Calu3 (cell line): ENCODE measurements at regions not wholly inside any gene's neighbourhood (a gene's known extent, or its start where the extent isn't known, plus 50 kb on each side); places are given as distances from the start of the nearest gene placed in this dataset.

Source experiments
- BruUV-seq: library from RNA; stranded (reverse); fragments of 400-500 nt; replicated peaks from 2 replicates; lab custom pipeline; 2021; lab: Mats Ljungman, UMichigan
- CTCF ChIA-PET: fragments of 300-600 bp; sonication (Branson Sonifier 250); formaldehyde crosslinking; loops from one replicate; lab custom pipeline; 2022; ENCODE audit warnings: antibody characterized with exemption; lab: Charles Lee
- DNase-seq: peaks from one replicate; pipeline ENCODE4 v3.0.0; 2022
- H3K27ac Mint-ChIP-seq: one replicate; pipeline ENCODE4 v1.8.0; 2022; ENCODE audit warnings: mixed read lengths; ENCODE audit not compliant: unreplicated experiment
- H3K27me3 Mint-ChIP-seq: one replicate; pipeline ENCODE4 v1.8.0; 2022; ENCODE audit warnings: mixed read lengths; ENCODE audit not compliant: unreplicated experiment
- H3K36me3 Mint-ChIP-seq: one replicate; pipeline ENCODE4 v1.8.0; 2022; ENCODE audit warnings: mild to moderate bottlenecking, moderate library complexity, mixed read lengths; ENCODE audit not compliant: insufficient read depth, unreplicated experiment
- H3K4me1 Mint-ChIP-seq: one replicate; pipeline ENCODE4 v1.8.0; 2022; ENCODE audit warnings: mild to moderate bottlenecking, low read depth, mixed read lengths; ENCODE audit not compliant: unreplicated experiment
- H3K4me3 Mint-ChIP-seq: one replicate; pipeline ENCODE4 v1.8.0; 2022; ENCODE audit warnings: mild to moderate bottlenecking, low read depth, moderate library complexity, mixed read lengths; ENCODE audit not compliant: unreplicated experiment
- H3K9me3 Mint-ChIP-seq: one replicate; pipeline ENCODE4 v1.8.0; 2022; ENCODE audit warnings: low read depth, mixed read lengths; ENCODE audit not compliant: unreplicated experiment
- intact Hi-C: fragments of 100-400 bp; cut with micrococcal nuclease; formaldehyde crosslinking; loops from one replicate; pipeline ENCODE4 v1.10.0; 2022; ENCODE audit not compliant: unreplicated experiment
- TF ChIP-seq, protein P1 (sequence below): fragments of 200-600 bp; IDR thresholded peaks from one replicate; pipeline ENCODE4 v1.8.0; 2022; ENCODE audit warnings: antibody characterized with exemption; ENCODE audit not compliant: unreplicated experiment

DNA sequence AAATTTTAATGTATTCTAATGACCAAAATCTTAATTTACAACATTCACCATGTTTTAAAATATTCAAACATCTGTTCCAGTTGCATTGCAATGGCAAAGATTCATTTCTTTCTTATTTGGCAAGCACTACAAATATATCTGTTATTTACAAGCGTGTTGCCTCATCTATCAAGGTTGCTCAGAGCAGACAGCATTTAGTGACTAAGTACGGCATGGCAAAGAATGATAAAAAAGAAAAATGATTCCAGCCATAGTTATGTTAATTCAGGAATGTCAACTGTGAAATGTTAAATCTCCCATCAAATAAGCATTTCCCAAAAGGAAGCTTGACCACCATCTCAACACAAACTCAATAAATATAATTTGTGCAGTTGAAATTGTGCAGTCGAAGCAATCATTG, 312.1 kb downstream of the SEC23A start:
- TF ChIP-seq, protein P1, sequence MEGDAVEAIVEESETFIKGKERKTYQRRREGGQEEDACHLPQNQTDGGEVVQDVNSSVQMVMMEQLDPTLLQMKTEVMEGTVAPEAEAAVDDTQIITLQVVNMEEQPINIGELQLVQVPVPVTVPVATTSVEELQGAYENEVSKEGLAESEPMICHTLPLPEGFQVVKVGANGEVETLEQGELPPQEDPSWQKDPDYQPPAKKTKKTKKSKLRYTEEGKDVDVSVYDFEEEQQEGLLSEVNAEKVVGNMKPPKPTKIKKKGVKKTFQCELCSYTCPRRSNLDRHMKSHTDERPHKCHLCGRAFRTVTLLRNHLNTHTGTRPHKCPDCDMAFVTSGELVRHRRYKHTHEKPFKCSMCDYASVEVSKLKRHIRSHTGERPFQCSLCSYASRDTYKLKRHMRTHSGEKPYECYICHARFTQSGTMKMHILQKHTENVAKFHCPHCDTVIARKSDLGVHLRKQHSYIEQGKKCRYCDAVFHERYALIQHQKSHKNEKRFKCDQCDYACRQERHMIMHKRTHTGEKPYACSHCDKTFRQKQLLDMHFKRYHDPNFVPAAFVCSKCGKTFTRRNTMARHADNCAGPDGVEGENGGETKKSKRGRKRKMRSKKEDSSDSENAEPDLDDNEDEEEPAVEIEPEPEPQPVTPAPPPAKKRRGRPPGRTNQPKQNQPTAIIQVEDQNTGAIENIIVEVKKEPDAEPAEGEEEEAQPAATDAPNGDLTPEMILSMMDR = no peak
- H3K4me3 Mint-ChIP-seq = no peak overlapping the region
- intact Hi-C loops = no loop called here
- H3K9me3 Mint-ChIP-seq = no peaks in the 10 kb centered on the region
- no TSS peak for BruUV-seq
- H3K27me3 Mint-ChIP-seq = no peaks in the 10 kb centered on the region
- DNase-seq = no peak
- H3K4me1 Mint-ChIP-seq = no peaks in the 10 kb centered on the region
- no peak overlapping the region for H3K27ac Mint-ChIP-seq
- no peaks in the 10 kb centered on the region for H3K36me3 Mint-ChIP-seq
- CTCF ChIA-PET = no interaction called here

DNA sequence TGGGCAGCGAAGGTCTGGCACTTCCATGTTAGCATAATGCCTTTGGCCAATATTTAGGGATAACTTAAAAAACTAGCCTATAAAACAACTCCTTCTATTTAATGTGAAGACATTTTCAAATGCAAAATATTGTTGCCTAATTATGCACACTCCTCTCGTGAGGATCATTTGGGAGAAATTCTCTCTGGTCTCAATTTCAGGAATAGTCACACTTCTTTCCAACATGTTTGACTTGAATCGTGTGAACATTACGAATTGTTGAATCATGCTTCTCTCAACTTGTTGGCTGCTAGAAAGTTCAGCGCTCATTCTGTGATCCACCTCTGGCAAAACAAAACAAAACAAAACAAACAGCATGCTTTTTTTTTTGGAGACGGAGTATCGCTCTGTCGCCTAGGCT, 313.2 kb downstream of the SEC23A start:
- intact Hi-C loops = no loop called here
- no peaks in the 10 kb centered on the region for H3K9me3 Mint-ChIP-seq
- H3K36me3 Mint-ChIP-seq = no peaks in the 10 kb centered on the region
- H3K4me1 Mint-ChIP-seq = no peaks in the 10 kb centered on the region
- DNase-seq = no peak
- no TSS peak for BruUV-seq
- no peak overlapping the region for H3K27ac Mint-ChIP-seq
- CTCF ChIA-PET = no interaction called here
- TF ChIP-seq, protein P1 = no peak
- H3K27me3 Mint-ChIP-seq = no peaks in the 10 kb centered on the region
- H3K4me3 Mint-ChIP-seq = no peak overlapping the region

GRCh38 chr14:38788060-38788459, 315.0 kb downstream of the SEC23A start:
- no TSS peak for BruUV-seq
- CTCF ChIA-PET = no interaction called here
- DNase-seq = no peak
- TF ChIP-seq, protein P1 = no peak
- no peak overlapping the region for H3K27ac Mint-ChIP-seq
- no peaks in the 10 kb centered on the region for H3K9me3 Mint-ChIP-seq
- H3K27me3 Mint-ChIP-seq = no peaks in the 10 kb centered on the region
- no peak overlapping the region for H3K4me3 Mint-ChIP-seq
- intact Hi-C loops = no loop called here
- no peaks in the 10 kb centered on the region for H3K36me3 Mint-ChIP-seq
- H3K4me1 Mint-ChIP-seq = no peaks in the 10 kb centered on the region

DNA sequence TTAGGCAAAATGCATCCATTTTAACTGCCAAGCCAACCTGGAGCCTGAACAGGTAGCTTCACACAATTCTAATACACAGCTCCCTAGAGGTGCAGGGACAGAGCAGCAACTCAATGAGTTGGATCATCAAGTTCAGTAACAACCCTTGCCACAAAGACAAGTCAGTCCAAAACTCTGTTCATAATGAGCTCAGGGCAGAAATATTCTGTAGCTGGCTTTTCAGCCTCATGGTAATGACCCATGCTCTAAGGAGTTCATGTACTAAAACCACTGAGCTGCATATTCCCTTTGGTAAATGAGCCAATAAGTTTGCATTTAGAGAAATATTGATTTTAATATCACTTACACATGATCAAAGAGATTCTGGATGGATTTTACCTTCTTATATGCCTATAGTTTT, 316.1 kb downstream of the SEC23A start:
- CTCF ChIA-PET = no interaction called here
- no peak overlapping the region for H3K27ac Mint-ChIP-seq
- no peaks in the 10 kb centered on the region for H3K4me1 Mint-ChIP-seq
- intact Hi-C loops = no loop called here
- DNase-seq = no peak
- H3K9me3 Mint-ChIP-seq = no peaks in the 10 kb centered on the region
- BruUV-seq = no TSS peak
- no peaks in the 10 kb centered on the region for H3K36me3 Mint-ChIP-seq
- H3K27me3 Mint-ChIP-seq = no peaks in the 10 kb centered on the region
- no peak overlapping the region for H3K4me3 Mint-ChIP-seq
- TF ChIP-seq, protein P1 = no peak
